ENCODE measurements at regions not wholly inside any gene's neighbourhood (a gene's known extent, or its start where the extent isn't known, plus 50 kb on each side); places are given as distances from the start of the nearest gene placed in this dataset.

DNA sequence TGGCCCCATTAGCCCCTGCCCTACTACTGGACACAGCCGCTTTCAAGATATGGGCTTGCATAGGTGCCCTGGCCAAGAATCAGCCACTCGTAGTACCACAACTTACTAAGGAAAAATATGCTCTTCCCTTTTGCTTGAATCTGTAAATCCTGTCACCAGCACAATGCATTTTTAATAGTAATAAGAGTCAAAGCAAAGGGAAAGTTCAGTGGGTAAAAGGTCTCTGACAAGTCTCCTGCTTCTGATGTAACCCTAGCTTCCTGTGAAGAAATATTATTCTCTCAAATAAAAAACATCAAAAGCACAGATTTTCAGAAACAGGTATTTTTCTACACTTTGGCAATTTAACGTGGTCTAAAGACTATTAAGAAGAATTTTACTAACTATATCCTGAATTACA lies 373.8 kb downstream of the GJA1 start:
- Histone ChIP-seq H3K4me3 (no peak overlapping the region), H3K36me3 (ENCODE audit: control insufficient read depth in 2 of 2, insufficient read depth in 2 of 2, low read length in 1 of 2) (no peaks in the 10 kb centered on the region), H3K27me3 (replicated peaks in 1 of 2; ENCODE audit: control insufficient read depth in 2 of 2, insufficient read depth in 2 of 2, low read length in 1 of 2) (no peaks in the 10 kb centered on the region), H3K9me3 (replicated peaks; ENCODE audit: control insufficient read depth, insufficient read depth, low read length) (no peaks in the 10 kb centered on the region), H3K4me2 (ENCODE audit: control insufficient read depth, insufficient read depth) (no peak overlapping the region), H3K4me1 (ENCODE audit: control insufficient read depth, insufficient read depth, low read length) (no peaks in the 10 kb centered on the region), H3K9ac (ENCODE audit: control insufficient read depth, insufficient read depth, low read length) (no peak overlapping the region), H3K79me2 (ENCODE audit: control insufficient read depth, insufficient read depth, low read length) (no peaks in the 10 kb centered on the region), H3K27ac (ENCODE audit: control insufficient read depth, insufficient read depth) (no peak overlapping the region), H4K20me1 (ENCODE audit: control insufficient read depth, insufficient read depth) (no peaks in the 10 kb centered on the region), H2AFZ (ENCODE audit: control insufficient read depth, low read depth, low read length) (no peak overlapping the region)
- RAD21 ChIA-PET (ENCODE audit: unreplicated experiment), result no interaction called here
- 27% methylated on average over 3 of the region's 3 CpGs for WGBS (ENCODE audit: insufficient coverage, insufficient replicate concordance, low lambda C conversion rate, missing lambda C conversion rate)
- intact Hi-C loops (cut with micrococcal nuclease; ENCODE audit: unreplicated experiment) (no loop called here), in situ Hi-C loops (cut with MboI) (no loop called here)
- FAIRE-seq (no peak), DNase-seq (ENCODE audit: low read depth, low spot score) (no peak), ATAC-seq (no peak)
- BruUV-seq (replicated peaks), result no TSS peak
- TF ChIP-seq CHD2 (IDR thresholded peaks at IDR 0.05; ENCODE audit: borderline replicate concordance, low read depth, low read length), result no peak
- TF ChIP-seq EED (IDR thresholded peaks at IDR 0.05; ENCODE audit: low read depth), result no peak
- no peak for TF ChIP-seq JUNB (IDR thresholded peaks at IDR 0.05)
- no peak for TF ChIP-seq CBX3 (IDR thresholded peaks at IDR 0.05; ENCODE audit: borderline replicate concordance, low read depth)
- TF ChIP-seq TARDBP (IDR thresholded peaks at IDR 0.05; ENCODE audit: borderline replicate concordance), result no peak
- no peak for TF ChIP-seq SPI1 (IDR thresholded peaks at IDR 0.05; ENCODE audit: borderline replicate concordance, insufficient read depth, low read depth, low read length)
- no peak for TF ChIP-seq MYC (IDR thresholded peaks at IDR 0.05; ENCODE audit: insufficient read depth, insufficient read length, insufficient replicate concordance, low read length, severe bottlenecking)
- TF ChIP-seq, protein P1, sequence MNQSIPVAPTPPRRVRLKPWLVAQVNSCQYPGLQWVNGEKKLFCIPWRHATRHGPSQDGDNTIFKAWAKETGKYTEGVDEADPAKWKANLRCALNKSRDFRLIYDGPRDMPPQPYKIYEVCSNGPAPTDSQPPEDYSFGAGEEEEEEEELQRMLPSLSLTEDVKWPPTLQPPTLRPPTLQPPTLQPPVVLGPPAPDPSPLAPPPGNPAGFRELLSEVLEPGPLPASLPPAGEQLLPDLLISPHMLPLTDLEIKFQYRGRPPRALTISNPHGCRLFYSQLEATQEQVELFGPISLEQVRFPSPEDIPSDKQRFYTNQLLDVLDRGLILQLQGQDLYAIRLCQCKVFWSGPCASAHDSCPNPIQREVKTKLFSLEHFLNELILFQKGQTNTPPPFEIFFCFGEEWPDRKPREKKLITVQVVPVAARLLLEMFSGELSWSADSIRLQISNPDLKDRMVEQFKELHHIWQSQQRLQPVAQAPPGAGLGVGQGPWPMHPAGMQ (IDR thresholded peaks at IDR 0.05; ENCODE audit: borderline replicate concordance), result no peak
- TF ChIP-seq, protein P2, sequence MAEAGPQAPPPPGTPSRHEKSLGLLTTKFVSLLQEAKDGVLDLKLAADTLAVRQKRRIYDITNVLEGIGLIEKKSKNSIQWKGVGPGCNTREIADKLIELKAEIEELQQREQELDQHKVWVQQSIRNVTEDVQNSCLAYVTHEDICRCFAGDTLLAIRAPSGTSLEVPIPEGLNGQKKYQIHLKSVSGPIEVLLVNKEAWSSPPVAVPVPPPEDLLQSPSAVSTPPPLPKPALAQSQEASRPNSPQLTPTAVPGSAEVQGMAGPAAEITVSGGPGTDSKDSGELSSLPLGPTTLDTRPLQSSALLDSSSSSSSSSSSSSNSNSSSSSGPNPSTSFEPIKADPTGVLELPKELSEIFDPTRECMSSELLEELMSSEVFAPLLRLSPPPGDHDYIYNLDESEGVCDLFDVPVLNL (IDR thresholded peaks at IDR 0.05; ENCODE audit: low read depth, low read length), result no peak
- CTCF ChIA-PET, result interaction anchor here (0.6 kb wide), 1 partner anchor 1980 kb away, joined by 3 read pairs; no protein-coding TSS in a partner anchor
- SMC1A ChIA-PET (ENCODE audit: uncharacterized antibody, unreplicated experiment), result no interaction called here
- POLR2A ChIA-PET, result no interaction called here

Data from GM12878 (cell line).